Gastroesophageal sphincter (tissue), 3 donors: ENCODE measurements at regions not wholly inside any gene's neighbourhood (a gene's known extent, or its start where the extent isn't known, plus 50 kb on each side); places are given as distances from the start of the nearest gene placed in this dataset.

Experiments used
- CTCF ChIP-seq, 4 experiments: fragments of 200-600 bp in 2 of 4; fragments of 450-650 bp in 2 of 4; sonication (generic) in 1 of 4; IDR thresholded peaks; one replicate each; pipeline ENCODE4 v1.5.1; 2017 to 2019; ENCODE audit warnings: antibody characterized with exemption in 4 of 4, mild to moderate bottlenecking in 2 of 4, moderate library complexity in 2 of 4
- EP300 ChIP-seq: sonication (generic); formaldehyde crosslinking; IDR thresholded peaks from one replicate; pipeline ENCODE4 v1.6.1; 2017; ENCODE audit warnings: antibody characterized with exemption, mild to moderate bottlenecking
- POLR2AphosphoS5 ChIP-seq: sonication (generic); formaldehyde crosslinking; IDR thresholded peaks from one replicate; pipeline ENCODE4 v1.6.1; 2017; ENCODE audit warnings: antibody characterized with exemption

- TF ChIP-seq CTCF (IDR thresholded peaks at IDR 0.05) (no peak), POLR2AphosphoS5 (no peak), EP300 (no peak)
Observed at GRCh38 chr2:220980966-220981675, 591.0 kb downstream of the EPHA4 start.
